ENCODE measurements at regions not wholly inside any gene's neighbourhood (a gene's known extent, or its start where the extent isn't known, plus 50 kb on each side); places are given as distances from the start of the nearest gene placed in this dataset.

GRCh38 chr3:67723863-67724262 lies 69.5 kb upstream of the SUCLG2 start:
- TF ChIP-seq POLR2AphosphoS5 (IDR thresholded peaks at IDR 0.05; ENCODE audit: borderline replicate concordance, low read depth, low read length) (no peak), EZH2 (IDR thresholded peaks at IDR 0.05) (no peak)
